KMS-11 (cell line): ENCODE measurements at regions not wholly inside any gene's neighbourhood (a gene's known extent, or its start where the extent isn't known, plus 50 kb on each side); places are given as distances from the start of the nearest gene placed in this dataset.

Experiments
- H2AFZ ChIP-seq: fragments of 200-600 bp; sonication (generic); 2 replicates; pipeline ENCODE4 v1.6.1; 2016; ENCODE audit warnings: antibody characterized with exemption, mixed run types, low read depth
- H3K27ac ChIP-seq: fragments of 200-600 bp; sonication (generic); 2 replicates; pipeline ENCODE4 v1.6.1; 2016; ENCODE audit warnings: mild to moderate bottlenecking, mixed run types
- H3K27me3 ChIP-seq: fragments of 200-600 bp; sonication (generic); 2 replicates; pipeline ENCODE4 v1.6.1; 2017; ENCODE audit warnings: mild to moderate bottlenecking, low read depth, mixed run types, moderate library complexity; ENCODE audit not compliant: insufficient read depth
- H3K36me3 ChIP-seq: fragments of 200-600 bp; sonication (generic); 2 replicates; pipeline ENCODE4 v1.6.1; 2017; ENCODE audit warnings: mild to moderate bottlenecking, mixed run types; ENCODE audit not compliant: insufficient read depth
- H3K4me1 ChIP-seq: fragments of 200-600 bp; sonication (generic); 2 replicates; pipeline ENCODE4 v1.6.1; 2016; ENCODE audit warnings: mild to moderate bottlenecking, low read depth, mixed run types; ENCODE audit not compliant: poor library complexity, severe bottlenecking
- H3K4me2 ChIP-seq: fragments of 200-600 bp; sonication (generic); 2 replicates; pipeline ENCODE4 v1.7.0; 2016; ENCODE audit warnings: mild to moderate bottlenecking, mixed run types
- H3K4me3 ChIP-seq: fragments of 200-600 bp; sonication (generic); IDR thresholded peaks from 2 replicates; pipeline ENCODE4 v1.6.1; 2017; ENCODE audit warnings: low read depth, low read length, mixed read lengths; ENCODE audit not compliant: insufficient read depth
- H3K79me2 ChIP-seq: fragments of 200-600 bp; sonication (generic); 2 replicates; pipeline ENCODE4 v1.6.1; 2016; ENCODE audit warnings: low read depth, mixed run types; ENCODE audit not compliant: insufficient read depth
- H3K9ac ChIP-seq: fragments of 200-600 bp; sonication (generic); 2 replicates; pipeline ENCODE4 v1.6.1; 2016; ENCODE audit warnings: mild to moderate bottlenecking, mixed run types
- H4K20me1 ChIP-seq: fragments of 200-600 bp; sonication (generic); 2 replicates; pipeline ENCODE4 v1.6.1; 2016; ENCODE audit warnings: mild to moderate bottlenecking, mixed run types; ENCODE audit not compliant: insufficient read depth
- CTCF ChIP-seq: fragments of 200-600 bp; sonication (generic); conservative IDR thresholded peaks from 2 replicates; pipeline ENCODE4 v1.6.1; 2017; ENCODE audit warnings: low read depth, mild to moderate bottlenecking, antibody characterized with exemption, low read length, moderate library complexity, mixed read lengths

GRCh38 chr15:62316413-62317060 is 151.5 kb upstream of the C2CD4B start:
- Histone ChIP-seq H3K4me3 (no peak overlapping the region), H3K9ac (no peak overlapping the region), H4K20me1 (no peaks in the 10 kb centered on the region), H3K4me2 (no peak overlapping the region), H3K27ac (no peak overlapping the region), H3K79me2 (no peaks in the 10 kb centered on the region), H3K4me1 (no peaks in the 10 kb centered on the region), H3K27me3 (no peaks in the 10 kb centered on the region), H2AFZ (no peak overlapping the region), H3K36me3 (no peaks in the 10 kb centered on the region)
- TF ChIP-seq CTCF = no peak

- H3K79me2 ChIP-seq = no peaks in the 10 kb centered on the region
- H3K4me2 ChIP-seq = no peak overlapping the region
- no peak overlapping the region for H3K9ac ChIP-seq
- H2AFZ ChIP-seq = no peak overlapping the region
- no peak for TF ChIP-seq CTCF
- no peaks in the 10 kb centered on the region for H3K36me3 ChIP-seq
- no peaks in the 10 kb centered on the region for H4K20me1 ChIP-seq
- H3K4me3 ChIP-seq = no peak overlapping the region
- no peak overlapping the region for H3K27ac ChIP-seq
- no peaks in the 10 kb centered on the region for H3K27me3 ChIP-seq
- no peaks in the 10 kb centered on the region for H3K4me1 ChIP-seq
Observed at GRCh38 chr15:62320259-62320658, 155.2 kb upstream of the C2CD4B start.

GRCh38 chr15:62323353-62323890 is 158.3 kb upstream of the C2CD4B start:
- TF ChIP-seq CTCF = no peak
- Histone ChIP-seq H3K27ac (no peak overlapping the region), H3K36me3 (no peaks in the 10 kb centered on the region), H3K4me3 (no peak overlapping the region), H3K9ac (no peak overlapping the region), H3K27me3 (no peaks in the 10 kb centered on the region), H3K4me2 (no peak overlapping the region), H2AFZ (no peak overlapping the region), H3K79me2 (no peaks in the 10 kb centered on the region), H3K4me1 (no peaks in the 10 kb centered on the region), H4K20me1 (no peaks in the 10 kb centered on the region)

GRCh38 chr15:62324382-62324781 is 159.3 kb upstream of the C2CD4B start:
- H3K79me2 ChIP-seq = no peaks in the 10 kb centered on the region
- no peak overlapping the region for H3K4me2 ChIP-seq
- H4K20me1 ChIP-seq = no peaks in the 10 kb centered on the region
- no peak overlapping the region for H3K27ac ChIP-seq
- H3K27me3 ChIP-seq = no peaks in the 10 kb centered on the region
- H2AFZ ChIP-seq = no peak overlapping the region
- no peaks in the 10 kb centered on the region for H3K36me3 ChIP-seq
- no peak overlapping the region for H3K9ac ChIP-seq
- H3K4me1 ChIP-seq = no peaks in the 10 kb centered on the region
- no peak for TF ChIP-seq CTCF
- H3K4me3 ChIP-seq = no peak overlapping the region
